ENCODE measurements at regions not wholly inside any gene's neighbourhood (a gene's known extent, or its start where the extent isn't known, plus 50 kb on each side); places are given as distances from the start of the nearest gene placed in this dataset.

DNA sequence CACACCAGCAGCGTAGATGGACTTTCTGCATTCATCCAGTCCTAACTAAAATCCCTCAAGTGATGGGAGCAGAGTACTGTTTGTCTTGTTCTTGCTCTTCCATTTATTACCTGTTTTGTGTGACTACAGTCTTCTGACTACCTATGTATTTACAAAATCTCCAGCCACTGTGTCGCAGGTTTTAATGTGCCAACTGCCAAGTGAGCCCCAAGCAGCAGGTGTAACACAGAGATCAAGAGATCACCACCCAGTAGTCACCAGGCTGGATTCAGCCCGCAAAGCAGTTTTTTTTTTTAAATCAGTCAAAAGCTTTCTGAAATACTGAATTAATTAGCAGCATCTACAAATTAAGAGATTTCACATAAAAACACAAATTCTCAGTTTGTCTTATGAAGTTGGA, 724.1 kb upstream of the USP15 start:
- Histone ChIP-seq H3K4me3 (ENCODE audit: low read depth, low read length) (no peak overlapping the region), H3K27me3 (ENCODE audit: control insufficient read depth, insufficient read depth, low read length) (no peaks in the 10 kb centered on the region), H3K36me3 (ENCODE audit: control insufficient read depth, insufficient read depth, low read length) (no peaks in the 10 kb centered on the region)
- TF ChIP-seq, protein P1, sequence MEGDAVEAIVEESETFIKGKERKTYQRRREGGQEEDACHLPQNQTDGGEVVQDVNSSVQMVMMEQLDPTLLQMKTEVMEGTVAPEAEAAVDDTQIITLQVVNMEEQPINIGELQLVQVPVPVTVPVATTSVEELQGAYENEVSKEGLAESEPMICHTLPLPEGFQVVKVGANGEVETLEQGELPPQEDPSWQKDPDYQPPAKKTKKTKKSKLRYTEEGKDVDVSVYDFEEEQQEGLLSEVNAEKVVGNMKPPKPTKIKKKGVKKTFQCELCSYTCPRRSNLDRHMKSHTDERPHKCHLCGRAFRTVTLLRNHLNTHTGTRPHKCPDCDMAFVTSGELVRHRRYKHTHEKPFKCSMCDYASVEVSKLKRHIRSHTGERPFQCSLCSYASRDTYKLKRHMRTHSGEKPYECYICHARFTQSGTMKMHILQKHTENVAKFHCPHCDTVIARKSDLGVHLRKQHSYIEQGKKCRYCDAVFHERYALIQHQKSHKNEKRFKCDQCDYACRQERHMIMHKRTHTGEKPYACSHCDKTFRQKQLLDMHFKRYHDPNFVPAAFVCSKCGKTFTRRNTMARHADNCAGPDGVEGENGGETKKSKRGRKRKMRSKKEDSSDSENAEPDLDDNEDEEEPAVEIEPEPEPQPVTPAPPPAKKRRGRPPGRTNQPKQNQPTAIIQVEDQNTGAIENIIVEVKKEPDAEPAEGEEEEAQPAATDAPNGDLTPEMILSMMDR (IDR thresholded peaks at IDR 0.05; ENCODE audit: insufficient read depth, low read length, poor library complexity, severe bottlenecking) = no peak
- no peak for DNase-seq (ENCODE audit: low read depth)

DNA sequence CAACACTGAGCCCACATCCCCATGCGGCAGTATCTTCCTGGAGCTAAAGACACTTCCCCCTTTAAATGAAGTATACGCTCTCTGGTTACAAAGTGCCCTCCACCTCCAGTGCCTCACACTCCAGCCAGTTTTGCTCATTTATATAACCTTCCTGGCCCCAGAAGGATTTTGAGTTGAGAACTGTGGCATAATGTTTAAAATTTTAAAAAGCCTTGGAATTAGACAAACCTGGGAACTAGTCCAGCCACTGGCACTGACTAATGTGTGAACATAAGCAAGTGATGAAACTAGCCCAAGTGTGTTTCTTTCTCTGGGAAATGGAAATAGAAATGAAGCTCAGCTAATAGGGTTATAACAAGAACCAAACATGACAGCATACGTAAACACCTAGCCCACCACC, 723.7 kb upstream of the USP15 start:
- TF ChIP-seq, protein P1 (IDR thresholded peaks at IDR 0.05; ENCODE audit: insufficient read depth, low read length, poor library complexity, severe bottlenecking) = no peak
- Histone ChIP-seq H3K36me3 (ENCODE audit: control insufficient read depth, insufficient read depth, low read length) (no peaks in the 10 kb centered on the region), H3K27me3 (ENCODE audit: control insufficient read depth, insufficient read depth, low read length) (no peaks in the 10 kb centered on the region), H3K4me3 (ENCODE audit: low read depth, low read length) (no peak overlapping the region)
- DNase-seq (ENCODE audit: low read depth) = no peak

DNA sequence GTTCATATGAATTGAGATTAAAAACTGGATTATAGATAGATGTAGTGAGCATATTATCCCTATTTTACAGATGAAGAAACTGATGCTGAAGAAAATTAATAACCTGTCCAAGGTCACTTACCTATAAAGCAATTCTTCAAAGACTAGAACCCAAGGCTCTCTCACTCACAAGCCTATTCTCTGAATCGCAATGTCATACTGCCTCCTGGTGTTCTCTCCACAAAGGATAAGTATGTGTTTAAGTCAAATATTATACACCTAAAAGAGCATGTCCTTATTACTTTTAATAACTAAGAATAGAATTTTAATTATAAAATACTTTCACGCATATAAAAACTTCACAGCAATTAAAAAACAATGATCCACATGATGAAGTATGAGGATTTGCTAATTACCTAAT, 721.3 kb upstream of the USP15 start:
- no peaks in the 10 kb centered on the region for H3K27me3 ChIP-seq (ENCODE audit: control insufficient read depth, insufficient read depth, low read length)
- H3K4me3 ChIP-seq (ENCODE audit: low read depth, low read length) = no peak overlapping the region
- DNase-seq (ENCODE audit: low read depth) = no peak
- H3K36me3 ChIP-seq (ENCODE audit: control insufficient read depth, insufficient read depth, low read length) = no peaks in the 10 kb centered on the region
- TF ChIP-seq, protein P1 (IDR thresholded peaks at IDR 0.05; ENCODE audit: insufficient read depth, low read length, poor library complexity, severe bottlenecking) = no peak

DNA sequence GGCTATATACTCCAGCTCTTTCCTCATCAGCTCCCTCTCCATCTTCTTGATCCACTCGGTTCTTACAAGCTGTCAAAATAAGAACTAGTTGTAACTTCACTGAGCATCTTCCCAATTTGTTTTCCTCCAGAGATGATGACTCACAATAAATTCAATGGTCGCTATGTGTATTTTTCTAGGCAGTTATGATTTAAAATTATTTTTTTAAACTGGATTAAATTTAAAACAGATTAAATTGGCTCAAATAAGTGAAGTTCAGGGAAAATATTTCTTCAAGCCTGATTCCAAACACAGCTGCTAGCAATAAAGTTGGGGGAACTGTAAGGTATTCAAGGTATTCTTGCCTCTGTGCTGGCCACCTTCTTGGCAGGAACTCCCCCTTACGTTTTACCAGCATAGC, 717.7 kb upstream of the USP15 start:
- TF ChIP-seq, protein P1 (IDR thresholded peaks at IDR 0.05; ENCODE audit: insufficient read depth, low read length, poor library complexity, severe bottlenecking) = no peak
- H3K36me3 ChIP-seq (ENCODE audit: control insufficient read depth, insufficient read depth, low read length) = no peaks in the 10 kb centered on the region
- H3K27me3 ChIP-seq (ENCODE audit: control insufficient read depth, insufficient read depth, low read length) = no peaks in the 10 kb centered on the region
- no peak overlapping the region for H3K4me3 ChIP-seq (ENCODE audit: low read depth, low read length)
- no peak for DNase-seq (ENCODE audit: low read depth)

DNA sequence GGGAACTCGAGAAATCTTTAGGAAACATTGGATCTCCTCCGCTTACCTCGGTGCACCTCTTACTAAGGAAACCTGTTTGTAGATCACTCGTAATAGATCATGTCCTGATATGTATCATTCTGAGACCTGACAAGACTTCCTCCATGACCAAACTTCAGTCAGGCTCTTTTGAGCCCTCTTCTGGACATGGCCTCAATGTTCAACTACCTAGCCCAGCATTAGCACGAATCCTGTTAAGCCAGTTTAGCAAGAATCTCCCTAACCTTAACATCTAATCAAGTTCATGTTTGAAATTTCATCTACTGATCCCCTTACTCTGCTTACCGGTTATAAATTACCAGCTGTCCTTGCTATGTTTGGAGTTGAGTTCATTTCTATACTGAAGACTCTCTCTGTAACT, 713.9 kb upstream of the USP15 start:
- TF ChIP-seq, protein P1 (IDR thresholded peaks at IDR 0.05; ENCODE audit: insufficient read depth, low read length, poor library complexity, severe bottlenecking) = no peak
- H3K4me3 ChIP-seq (ENCODE audit: low read depth, low read length) = no peak overlapping the region
- no peak for DNase-seq (ENCODE audit: low read depth)
- H3K27me3 ChIP-seq (ENCODE audit: control insufficient read depth, insufficient read depth, low read length) = no peaks in the 10 kb centered on the region
- H3K36me3 ChIP-seq (ENCODE audit: control insufficient read depth, insufficient read depth, low read length) = no peaks in the 10 kb centered on the region

DNA sequence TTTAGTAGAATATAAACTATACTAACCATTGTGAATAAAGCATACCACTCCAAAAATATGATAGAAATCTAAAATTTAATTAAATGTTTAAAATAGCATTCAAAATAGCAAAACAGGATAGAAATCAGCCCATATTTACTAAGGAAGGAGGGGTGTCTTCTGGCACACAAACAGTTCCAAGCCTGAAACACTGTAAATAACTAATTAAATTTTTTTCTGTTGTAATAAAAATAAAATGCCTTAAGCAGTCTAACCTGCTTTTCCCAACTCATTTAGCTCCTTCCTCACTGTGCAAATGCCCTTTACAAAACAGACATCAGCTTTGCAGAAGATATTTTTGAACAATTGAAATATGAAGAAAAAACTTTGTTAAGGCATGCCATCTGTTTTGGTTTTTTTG, 707.1 kb upstream of the USP15 start:
- Histone ChIP-seq H3K27me3 (ENCODE audit: control insufficient read depth, insufficient read depth, low read length) (no peaks in the 10 kb centered on the region), H3K36me3 (ENCODE audit: control insufficient read depth, insufficient read depth, low read length) (no peaks in the 10 kb centered on the region), H3K4me3 (ENCODE audit: low read depth, low read length) (no peak overlapping the region)
- TF ChIP-seq, protein P1 (IDR thresholded peaks at IDR 0.05; ENCODE audit: insufficient read depth, low read length, poor library complexity, severe bottlenecking) = no peak
- no peak for DNase-seq (ENCODE audit: low read depth)

Measured in kidney epithelial cell (primary cell).